Panc1 (cell line): ENCODE measurements at regions not wholly inside any gene's neighbourhood (a gene's known extent, or its start where the extent isn't known, plus 50 kb on each side); places are given as distances from the start of the nearest gene placed in this dataset.

Source experiments
- POLR2AphosphoS5 ChIP-seq: IDR thresholded peaks from 2 replicates; pipeline ENCODE4 v1.6.1; 2012; ENCODE audit warnings: mild to moderate bottlenecking, low read depth, low read length, moderate library complexity
- TF ChIP-seq, protein P1 (sequence below): fragments of 450-650 bp; IDR thresholded peaks from 2 replicates; pipeline ENCODE4 v1.5.1; 2017; ENCODE audit warnings: mild to moderate bottlenecking
- TF ChIP-seq, protein P2 (sequence below), 2 experiments: IDR thresholded peaks; 2 replicates each; pipeline ENCODE4 v1.6.1; 2011 to 2012; ENCODE audit warnings: low read depth in 2 of 2, control low read depth in 1 of 2, low read length in 1 of 2, mild to moderate bottlenecking in 1 of 2, moderate library complexity in 1 of 2; ENCODE audit not compliant: insufficient read depth in 1 of 2

DNA sequence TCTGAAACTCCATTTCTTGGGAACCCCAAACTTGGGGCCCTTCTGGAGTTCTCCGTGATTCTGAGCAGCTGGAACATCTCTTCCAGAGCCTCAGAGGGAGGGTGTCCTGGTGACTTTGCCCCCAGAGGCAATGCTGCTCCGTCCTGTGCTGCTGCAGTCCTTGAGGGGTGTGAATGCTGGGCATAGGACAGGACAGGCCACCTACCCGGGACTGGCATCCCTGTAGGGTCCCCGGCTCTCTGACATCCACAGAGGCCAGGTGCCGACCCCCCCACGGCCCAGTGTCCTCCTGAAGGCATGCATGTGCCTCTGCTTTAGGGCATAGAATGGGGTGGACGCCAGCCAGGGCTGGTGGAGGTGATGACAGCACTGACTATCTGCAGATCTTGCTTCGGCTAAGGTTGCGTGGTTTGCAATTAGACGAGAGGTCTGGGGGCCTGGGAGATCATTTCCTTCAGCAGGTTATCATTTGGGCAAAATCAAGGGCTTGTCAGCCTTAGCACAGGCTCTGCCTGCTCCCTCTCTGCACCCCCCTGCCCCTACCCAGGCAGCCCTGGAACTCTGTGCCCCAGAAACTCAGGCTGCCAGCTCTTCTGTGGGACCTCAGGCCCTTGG, 136.9 kb upstream of the GPR26 start:
- TF ChIP-seq, protein P1, sequence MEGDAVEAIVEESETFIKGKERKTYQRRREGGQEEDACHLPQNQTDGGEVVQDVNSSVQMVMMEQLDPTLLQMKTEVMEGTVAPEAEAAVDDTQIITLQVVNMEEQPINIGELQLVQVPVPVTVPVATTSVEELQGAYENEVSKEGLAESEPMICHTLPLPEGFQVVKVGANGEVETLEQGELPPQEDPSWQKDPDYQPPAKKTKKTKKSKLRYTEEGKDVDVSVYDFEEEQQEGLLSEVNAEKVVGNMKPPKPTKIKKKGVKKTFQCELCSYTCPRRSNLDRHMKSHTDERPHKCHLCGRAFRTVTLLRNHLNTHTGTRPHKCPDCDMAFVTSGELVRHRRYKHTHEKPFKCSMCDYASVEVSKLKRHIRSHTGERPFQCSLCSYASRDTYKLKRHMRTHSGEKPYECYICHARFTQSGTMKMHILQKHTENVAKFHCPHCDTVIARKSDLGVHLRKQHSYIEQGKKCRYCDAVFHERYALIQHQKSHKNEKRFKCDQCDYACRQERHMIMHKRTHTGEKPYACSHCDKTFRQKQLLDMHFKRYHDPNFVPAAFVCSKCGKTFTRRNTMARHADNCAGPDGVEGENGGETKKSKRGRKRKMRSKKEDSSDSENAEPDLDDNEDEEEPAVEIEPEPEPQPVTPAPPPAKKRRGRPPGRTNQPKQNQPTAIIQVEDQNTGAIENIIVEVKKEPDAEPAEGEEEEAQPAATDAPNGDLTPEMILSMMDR: no peak
- TF ChIP-seq, protein P2, sequence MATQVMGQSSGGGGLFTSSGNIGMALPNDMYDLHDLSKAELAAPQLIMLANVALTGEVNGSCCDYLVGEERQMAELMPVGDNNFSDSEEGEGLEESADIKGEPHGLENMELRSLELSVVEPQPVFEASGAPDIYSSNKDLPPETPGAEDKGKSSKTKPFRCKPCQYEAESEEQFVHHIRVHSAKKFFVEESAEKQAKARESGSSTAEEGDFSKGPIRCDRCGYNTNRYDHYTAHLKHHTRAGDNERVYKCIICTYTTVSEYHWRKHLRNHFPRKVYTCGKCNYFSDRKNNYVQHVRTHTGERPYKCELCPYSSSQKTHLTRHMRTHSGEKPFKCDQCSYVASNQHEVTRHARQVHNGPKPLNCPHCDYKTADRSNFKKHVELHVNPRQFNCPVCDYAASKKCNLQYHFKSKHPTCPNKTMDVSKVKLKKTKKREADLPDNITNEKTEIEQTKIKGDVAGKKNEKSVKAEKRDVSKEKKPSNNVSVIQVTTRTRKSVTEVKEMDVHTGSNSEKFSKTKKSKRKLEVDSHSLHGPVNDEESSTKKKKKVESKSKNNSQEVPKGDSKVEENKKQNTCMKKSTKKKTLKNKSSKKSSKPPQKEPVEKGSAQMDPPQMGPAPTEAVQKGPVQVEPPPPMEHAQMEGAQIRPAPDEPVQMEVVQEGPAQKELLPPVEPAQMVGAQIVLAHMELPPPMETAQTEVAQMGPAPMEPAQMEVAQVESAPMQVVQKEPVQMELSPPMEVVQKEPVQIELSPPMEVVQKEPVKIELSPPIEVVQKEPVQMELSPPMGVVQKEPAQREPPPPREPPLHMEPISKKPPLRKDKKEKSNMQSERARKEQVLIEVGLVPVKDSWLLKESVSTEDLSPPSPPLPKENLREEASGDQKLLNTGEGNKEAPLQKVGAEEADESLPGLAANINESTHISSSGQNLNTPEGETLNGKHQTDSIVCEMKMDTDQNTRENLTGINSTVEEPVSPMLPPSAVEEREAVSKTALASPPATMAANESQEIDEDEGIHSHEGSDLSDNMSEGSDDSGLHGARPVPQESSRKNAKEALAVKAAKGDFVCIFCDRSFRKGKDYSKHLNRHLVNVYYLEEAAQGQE (IDR thresholded peaks at IDR 0.05; ENCODE audit: insufficient read depth in 1 of 2, low read depth in 2 of 2, low read length in 1 of 2): no peak
- no peak for TF ChIP-seq POLR2AphosphoS5
